ENCODE measurements at regions not wholly inside any gene's neighbourhood (a gene's known extent, or its start where the extent isn't known, plus 50 kb on each side); places are given as distances from the start of the nearest gene placed in this dataset.

GRCh38 chr6:156027248-156027626 is 571.6 kb upstream of the NOX3 start:
- Mint-ChIP-seq H3K27me3 (ENCODE audit: low read depth) (no peaks in the 10 kb centered on the region), H3K9me3 (ENCODE audit: low read depth) (peaks cover 37% of the 10 kb centered on the region), H3K36me3 (ENCODE audit: low read depth) (peaks cover 2% of the 10 kb centered on the region), H3K27ac (ENCODE audit: unreplicated experiment) (no peak overlapping the region), H3K4me3 (ENCODE audit: unreplicated experiment) (no peak overlapping the region), H3K4me1 (ENCODE audit: low read depth) (no peaks in the 10 kb centered on the region)
- TF ChIP-seq CTCF (IDR thresholded peaks at IDR 0.05): no peak
- DNase-seq (ENCODE audit: low spot score): no peak

DNA sequence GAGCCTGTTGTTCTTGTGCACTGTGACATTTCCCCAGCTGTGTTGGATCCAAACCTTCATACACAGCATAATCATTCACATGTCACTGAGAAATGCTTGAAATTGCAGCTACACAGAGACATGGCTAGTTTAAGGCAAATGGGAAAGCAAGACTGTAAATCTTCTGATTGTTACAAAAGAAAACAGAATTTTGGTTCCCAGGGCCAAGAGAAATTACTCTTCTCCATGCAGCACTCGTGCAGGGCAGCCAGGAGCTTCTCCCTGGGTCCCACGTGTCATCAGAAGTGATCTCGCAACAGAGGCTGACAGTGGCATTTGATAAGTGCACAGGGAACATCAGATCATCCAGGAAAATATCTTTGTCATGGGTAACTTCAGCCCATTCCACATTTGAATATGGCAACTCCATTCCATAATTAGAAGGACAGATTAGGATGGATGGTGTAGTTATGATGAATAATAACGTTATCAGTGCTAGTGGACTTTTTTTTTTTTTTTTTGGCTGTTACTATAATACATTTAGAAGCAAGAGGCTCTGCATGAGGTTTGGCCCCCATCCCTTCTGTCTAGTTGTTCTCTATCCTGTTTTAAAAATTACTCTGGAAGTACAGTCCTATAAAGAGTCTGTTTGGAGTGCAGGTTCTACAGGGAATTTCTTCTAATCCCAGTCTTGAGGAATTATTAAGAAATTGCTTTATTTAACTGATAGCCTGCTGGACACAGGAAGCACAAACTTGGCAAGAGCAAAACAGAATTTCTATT is 571.0 kb upstream of the NOX3 start:
- no peak overlapping the region for H3K4me3 Mint-ChIP-seq (ENCODE audit: unreplicated experiment)
- TF ChIP-seq CTCF (IDR thresholded peaks at IDR 0.05): no peak
- H3K9me3 Mint-ChIP-seq (ENCODE audit: low read depth): peaks cover 37% of the 10 kb centered on the region
- H3K4me1 Mint-ChIP-seq (ENCODE audit: low read depth): peaks cover 5% of the 10 kb centered on the region
- peaks cover 2% of the 10 kb centered on the region for H3K36me3 Mint-ChIP-seq (ENCODE audit: low read depth)
- no peaks in the 10 kb centered on the region for H3K27me3 Mint-ChIP-seq (ENCODE audit: low read depth)
- DNase-seq (ENCODE audit: low spot score): no peak
- no peak overlapping the region for H3K27ac Mint-ChIP-seq (ENCODE audit: unreplicated experiment)

- H3K4me1 Mint-ChIP-seq (ENCODE audit: low read depth): peaks cover 13% of the 10 kb centered on the region
- no peak overlapping the region for H3K4me3 Mint-ChIP-seq (ENCODE audit: unreplicated experiment)
Measured at GRCh38 chr6:156024339-156024738, 568.7 kb upstream of the NOX3 start.

DNA sequence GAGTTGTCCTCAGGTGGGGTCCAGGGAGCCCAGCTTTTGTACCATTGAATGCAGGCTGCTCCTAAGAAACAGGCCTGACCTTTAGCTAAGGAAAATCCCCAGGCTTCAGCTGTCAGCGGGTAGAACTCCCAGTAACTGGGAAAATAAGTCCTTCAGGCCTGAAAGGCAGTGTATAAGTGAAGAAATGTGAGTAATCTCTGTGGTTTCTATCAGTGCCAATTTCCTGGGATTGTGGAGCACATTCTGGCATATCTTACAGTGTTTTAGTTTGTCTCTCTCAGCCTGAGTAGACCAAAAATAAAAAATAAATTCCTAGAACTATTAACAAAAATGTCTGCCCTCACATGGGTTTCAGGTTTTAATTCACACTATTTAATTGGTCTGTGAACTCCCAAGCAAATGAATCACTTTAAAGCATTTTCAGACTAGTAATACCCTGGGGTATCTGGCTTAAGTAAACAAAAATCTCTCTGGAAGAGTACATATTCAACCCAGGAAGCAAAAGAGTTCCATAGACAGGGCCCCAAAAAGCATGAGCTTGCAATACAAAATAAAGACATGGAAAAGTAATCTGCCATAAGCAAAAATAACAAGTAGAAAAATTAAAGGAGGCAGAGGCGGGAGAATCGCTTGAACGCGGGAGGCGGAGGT is 566.2 kb upstream of the NOX3 start:
- no peak for DNase-seq (ENCODE audit: low spot score)
- no peak overlapping the region for H3K4me3 Mint-ChIP-seq (ENCODE audit: unreplicated experiment)
- H3K36me3 Mint-ChIP-seq (ENCODE audit: low read depth): peaks cover 2% of the 10 kb centered on the region
- peaks cover 13% of the 10 kb centered on the region for H3K4me1 Mint-ChIP-seq (ENCODE audit: low read depth)
- H3K9me3 Mint-ChIP-seq (ENCODE audit: low read depth): peaks cover 29% of the 10 kb centered on the region
- peak overlapping the region; percentile 20 for H3K27ac Mint-ChIP-seq (ENCODE audit: unreplicated experiment)
- no peaks in the 10 kb centered on the region for H3K27me3 Mint-ChIP-seq (ENCODE audit: low read depth)
- TF ChIP-seq CTCF (IDR thresholded peaks at IDR 0.05): no peak

More at GRCh38 chr6:156024339-156024738, 568.7 kb upstream of the NOX3 start:
- TF ChIP-seq CTCF (IDR thresholded peaks at IDR 0.05): no peak
- no peaks in the 10 kb centered on the region for H3K27me3 Mint-ChIP-seq (ENCODE audit: low read depth)
- H3K36me3 Mint-ChIP-seq (ENCODE audit: low read depth): peaks cover 2% of the 10 kb centered on the region
- peaks cover 29% of the 10 kb centered on the region for H3K9me3 Mint-ChIP-seq (ENCODE audit: low read depth)
- no peak overlapping the region for H3K27ac Mint-ChIP-seq (ENCODE audit: unreplicated experiment)
- DNase-seq (ENCODE audit: low spot score): no peak

DNA sequence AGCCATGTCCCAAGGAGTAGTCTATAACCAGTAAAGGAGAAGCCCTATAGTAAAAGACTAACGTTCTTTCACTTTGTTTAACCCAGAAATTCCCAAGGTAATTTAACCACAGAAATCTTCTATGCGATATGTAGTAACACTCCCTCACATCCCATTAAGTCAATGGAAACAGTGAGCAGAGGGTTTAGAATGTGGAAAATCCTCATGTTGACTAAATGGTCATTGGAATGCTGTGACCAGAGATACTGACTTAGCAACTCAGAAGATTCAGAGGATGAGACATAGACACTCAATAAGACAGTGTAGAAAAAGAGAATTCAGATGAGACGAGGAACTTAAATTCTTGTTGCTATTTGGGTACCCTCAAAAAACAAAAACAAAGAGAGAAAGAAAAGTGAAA is 562.2 kb upstream of the NOX3 start:
- peaks cover 13% of the 10 kb centered on the region for H3K4me1 Mint-ChIP-seq (ENCODE audit: low read depth)
- TF ChIP-seq CTCF (IDR thresholded peaks at IDR 0.05): no peak
- H3K27me3 Mint-ChIP-seq (ENCODE audit: low read depth): no peaks in the 10 kb centered on the region
- no peak for DNase-seq (ENCODE audit: low spot score)
- H3K36me3 Mint-ChIP-seq (ENCODE audit: low read depth): no peaks in the 10 kb centered on the region
- H3K4me3 Mint-ChIP-seq (ENCODE audit: unreplicated experiment): no peak overlapping the region
- H3K27ac Mint-ChIP-seq (ENCODE audit: unreplicated experiment): no peak overlapping the region
- peaks cover 8% of the 10 kb centered on the region for H3K9me3 Mint-ChIP-seq (ENCODE audit: low read depth)
